HG03135 (cell line): ENCODE measurements at regions not wholly inside any gene's neighbourhood (a gene's known extent, or its start where the extent isn't known, plus 50 kb on each side); places are given as distances from the start of the nearest gene placed in this dataset.
"Not testable (repeated sequence)": the region's sequence is repeated elsewhere in the genome, so short reads cannot be mapped to it uniquely, and the experiment has no call there.

Experiments used
- ATAC-seq: cut with Tn5 transposase; IDR thresholded peaks from one replicate; pipeline ENCODE4 v1.9.1; 2021; ENCODE audit warnings: mild to moderate bottlenecking, moderate library complexity; ENCODE audit not compliant: unreplicated experiment

GRCh38 chr10:26355241-26355640 lies 82.9 kb upstream of the APBB1IP start:
- ATAC-seq, result no peak

- peak; percentile 63 for ATAC-seq
These were observed 80.9 kb upstream of the APBB1IP start for GRCh38 chr10:26357203-26357602.

DNA sequence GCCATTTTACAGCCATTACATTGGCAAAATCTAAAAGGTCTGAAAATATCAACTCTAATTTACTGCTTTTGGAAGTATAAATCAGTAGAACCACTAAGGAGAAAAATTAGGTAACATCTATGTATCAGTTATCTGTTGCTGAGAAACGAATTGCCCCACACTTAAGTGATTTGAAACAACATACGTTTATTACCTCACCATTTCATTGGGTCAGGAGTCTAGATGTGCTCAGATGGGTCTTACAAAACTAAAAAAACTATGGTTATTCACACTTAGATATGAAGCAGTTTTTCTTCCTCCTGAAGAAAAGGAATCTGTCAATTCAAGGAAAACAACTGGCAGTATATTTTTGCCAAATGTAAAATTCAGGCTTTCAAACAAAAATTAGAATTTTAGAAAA lies 80.1 kb upstream of the APBB1IP start:
- ATAC-seq, result no peak

GRCh38 chr10:26359670-26360069 lies 78.5 kb upstream of the APBB1IP start:
- no peak for ATAC-seq

DNA sequence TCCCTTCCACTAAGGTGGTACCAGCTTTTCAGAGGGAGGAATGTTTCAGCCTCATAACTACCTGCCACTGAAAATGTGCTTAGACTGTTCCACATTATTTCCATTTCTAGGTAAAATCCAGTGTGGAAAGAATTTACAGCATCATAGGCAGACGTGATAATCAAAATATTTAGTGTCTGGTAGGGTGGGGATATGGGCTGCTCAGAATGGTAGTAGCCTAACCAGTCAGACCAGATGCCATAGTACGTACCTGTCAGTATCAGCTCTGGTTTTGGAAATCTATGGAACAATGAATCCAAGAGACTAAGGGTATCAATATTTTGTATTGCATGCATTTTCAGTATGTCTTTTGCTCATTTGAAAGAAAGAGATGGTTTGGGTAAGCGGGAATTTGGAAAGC lies 76.8 kb upstream of the APBB1IP start:
- ATAC-seq, result no peak

DNA sequence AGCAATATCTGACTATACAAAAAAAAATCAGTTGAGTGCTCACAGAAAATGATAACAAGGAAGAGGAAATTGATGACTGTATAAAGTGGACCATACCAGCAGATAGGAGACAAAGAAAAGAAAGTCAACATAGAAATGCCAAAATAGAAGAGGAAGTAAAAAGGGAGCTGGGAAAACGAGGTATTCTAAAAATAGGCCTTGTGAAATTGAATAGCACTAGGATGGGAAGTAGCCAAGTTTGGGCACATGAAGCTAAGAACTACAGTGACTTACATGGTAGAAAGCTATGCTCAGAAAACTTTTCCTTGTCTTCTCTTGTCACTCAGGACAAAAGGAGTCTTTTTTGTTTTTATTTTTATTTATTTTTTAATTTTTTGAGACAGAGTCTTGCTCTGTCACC lies 76.2 kb upstream of the APBB1IP start:
- no peak for ATAC-seq

GRCh38 chr10:26365681-26366358 lies 72.3 kb upstream of the APBB1IP start:
- ATAC-seq, result no peak

- ATAC-seq, result not testable (repeated sequence)
These were observed 71.1 kb upstream of the APBB1IP start for GRCh38 chr10:26367035-26367434.

GRCh38 chr10:26367771-26368170 lies 70.4 kb upstream of the APBB1IP start:
- ATAC-seq, result no peak

GRCh38 chr10:26368463-26368862 lies 69.7 kb upstream of the APBB1IP start:
- ATAC-seq, result peak; percentile 47

GRCh38 chr10:26372513-26373354 lies 65.4 kb upstream of the APBB1IP start:
- peak; percentile 64 for ATAC-seq

- ATAC-seq, result no peak
These were observed 63.7 kb upstream of the APBB1IP start for GRCh38 chr10:26374426-26374825.

DNA sequence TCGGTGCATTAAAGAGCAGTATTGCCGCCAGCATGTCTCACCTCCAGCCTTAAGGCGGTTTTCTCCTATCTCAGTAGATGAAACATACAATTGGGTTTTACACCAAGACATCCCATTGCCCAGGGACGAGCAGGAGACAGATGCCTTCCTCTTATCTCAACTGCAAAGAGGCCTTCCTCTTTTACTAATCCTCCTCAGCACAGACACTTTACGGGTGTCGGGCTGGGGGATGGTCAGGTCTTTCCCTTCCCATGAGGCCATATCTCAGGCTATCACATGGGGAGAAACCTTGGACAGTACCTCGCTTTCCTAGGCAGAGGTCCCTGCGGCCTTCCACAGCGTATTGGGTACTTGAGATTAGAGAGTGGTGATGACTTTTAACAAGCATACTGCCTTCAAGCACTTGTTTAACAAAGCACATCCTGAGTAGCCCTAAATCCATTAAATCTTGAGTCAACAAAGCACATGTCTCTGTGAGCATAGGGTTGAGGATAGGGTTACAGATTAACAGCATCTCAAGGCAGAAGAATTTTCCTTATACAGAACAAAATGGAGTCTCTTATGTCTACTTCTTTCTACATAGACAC lies 60.8 kb upstream of the APBB1IP start:
- ATAC-seq, result not testable (repeated sequence)

DNA sequence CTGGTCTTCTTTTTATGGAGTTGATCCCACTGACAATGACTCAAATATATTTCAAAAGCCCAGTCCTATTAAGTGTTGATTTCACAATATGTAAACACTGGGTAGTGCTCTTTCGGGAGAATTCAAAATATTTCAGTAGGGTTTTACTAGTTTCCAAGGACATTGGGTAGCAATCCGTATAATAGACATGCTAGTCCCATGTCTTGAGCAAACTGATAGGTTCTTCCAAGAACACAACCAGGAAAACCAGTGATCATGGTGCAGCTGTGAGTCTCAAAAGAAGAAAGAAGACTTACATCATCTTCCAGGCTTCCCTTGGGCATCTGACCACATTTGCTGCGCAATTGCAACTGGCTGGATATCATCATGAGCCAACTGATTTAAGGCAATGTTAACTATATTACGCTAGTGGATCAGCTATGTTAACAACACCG lies 59.3 kb upstream of the APBB1IP start:
- no peak for ATAC-seq

DNA sequence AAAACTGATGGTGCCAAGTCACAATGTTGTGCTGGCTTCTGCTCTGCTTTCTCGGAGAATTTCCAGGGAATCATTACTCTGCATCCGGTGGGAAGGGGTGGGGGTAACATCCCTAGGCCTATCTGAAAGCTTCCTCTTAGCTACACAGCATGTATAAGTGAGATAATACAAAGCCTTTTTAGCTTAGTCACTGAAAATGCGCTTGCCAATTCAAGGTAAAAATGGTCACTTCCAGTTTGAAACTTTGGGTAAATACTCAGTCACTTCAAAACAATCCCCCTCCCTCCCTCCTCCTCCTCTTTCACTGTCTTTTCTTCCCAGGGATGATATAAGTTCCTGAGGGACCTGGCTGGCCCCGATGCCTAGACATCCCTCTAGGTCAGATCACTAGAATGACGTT lies 57.3 kb upstream of the APBB1IP start:
- no peak for ATAC-seq

- no peak for ATAC-seq
These were observed 56.2 kb upstream of the APBB1IP start for GRCh38 chr10:26381986-26382385.

- no peak for ATAC-seq
These were observed 53.5 kb upstream of the APBB1IP start for GRCh38 chr10:26384600-26384999.

DNA sequence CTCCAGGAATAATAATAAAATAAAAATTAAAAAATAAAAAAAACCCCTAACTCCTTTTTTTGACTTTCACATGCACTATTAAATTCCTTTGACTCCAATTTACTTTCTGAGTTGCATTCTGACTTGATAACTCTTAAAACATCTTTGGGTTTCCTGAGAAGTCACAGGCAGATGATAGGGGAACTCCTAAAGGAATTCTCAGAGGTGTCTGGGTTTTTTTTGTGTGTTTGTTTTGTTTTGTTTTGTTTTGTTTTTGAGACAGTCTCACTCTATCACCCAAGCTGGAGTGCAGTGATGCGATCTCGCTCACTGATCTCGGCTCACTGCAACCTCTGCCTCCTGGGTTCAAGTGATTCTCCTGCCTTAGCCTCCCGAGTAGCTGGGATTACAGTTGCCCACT lies 52.7 kb upstream of the APBB1IP start:
- ATAC-seq, result no peak

DNA sequence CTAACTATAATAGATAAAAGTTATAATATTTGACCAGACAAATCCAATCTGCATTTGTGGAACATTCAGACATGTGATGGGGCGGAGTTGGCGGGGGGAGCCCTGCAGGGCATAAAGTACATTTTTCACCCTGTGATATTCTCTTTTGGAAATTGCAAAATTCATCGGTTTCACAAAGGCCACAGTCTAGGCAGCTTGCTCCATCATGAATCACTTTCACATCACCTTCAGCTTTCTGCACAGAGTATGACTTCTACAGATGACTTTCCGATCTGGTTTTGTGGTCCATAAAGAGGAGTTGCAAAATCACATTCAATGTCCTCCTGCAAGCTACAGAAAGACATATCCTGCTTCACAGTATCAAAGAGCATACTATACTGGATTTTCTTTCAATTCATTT lies 51.4 kb upstream of the APBB1IP start:
- no peak for ATAC-seq
